Mammary epithelial cell (primary cell): ENCODE measurements at regions not wholly inside any gene's neighbourhood (a gene's known extent, or its start where the extent isn't known, plus 50 kb on each side); places are given as distances from the start of the nearest gene placed in this dataset.

Experiments used
- CTCF ChIP-seq, 2 donors: IDR thresholded peaks in 1 of 2; conservative IDR thresholded peaks in 1 of 2; 2 replicates each; pipeline ENCODE4 v1.5.1; 2011 to 2012; ENCODE audit warnings: inconsistent platforms in 2 of 2, low read length in 2 of 2, mild to moderate bottlenecking in 2 of 2, control low read depth in 1 of 2, low read depth in 1 of 2; ENCODE audit not compliant: insufficient read depth in 1 of 2; ENCODE audit errors: extremely low read depth in 1 of 2
- EZH2 ChIP-seq: IDR thresholded peaks from 2 replicates; pipeline ENCODE4 v1.6.1; 2012; ENCODE audit warnings: low read length, inconsistent platforms, borderline replicate concordance

DNA sequence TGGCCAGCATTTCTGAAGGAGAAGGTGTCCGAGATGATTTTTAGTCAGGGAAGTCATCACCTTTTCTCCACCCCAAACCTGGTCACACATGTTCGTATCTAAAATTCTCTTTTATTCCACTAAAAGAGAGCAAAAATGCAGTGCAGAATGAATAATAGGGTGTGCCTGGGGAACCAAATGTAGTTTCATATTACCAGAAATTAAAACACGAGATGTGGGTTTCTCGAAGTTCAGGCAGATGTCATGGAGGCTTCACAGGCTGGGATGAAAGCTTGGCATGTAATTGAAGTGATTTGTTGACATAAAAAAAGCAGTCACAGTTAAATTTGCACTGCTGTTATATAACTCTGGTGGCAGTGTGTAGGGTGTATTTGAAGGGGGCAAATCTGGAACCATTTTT lies 165.5 kb upstream of the PDE5A start:
- TF ChIP-seq EZH2 (no peak), CTCF (conservative IDR thresholded peaks at IDR 0.05 in 1 of 2, IDR thresholded peaks at IDR 0.05 in 1 of 2; ENCODE audit: extremely low read depth in 1 of 2, insufficient read depth in 1 of 2, low read depth in 1 of 2, low read length in 2 of 2) (no peak)
